CD4-positive, alpha-beta T cell treated with Interleukin-15 for 1 hour (primary cell): ENCODE measurements at regions not wholly inside any gene's neighbourhood (a gene's known extent, or its start where the extent isn't known, plus 50 kb on each side); places are given as distances from the start of the nearest gene placed in this dataset.

Source experiments
- DNase-seq: peaks from one replicate; pipeline ENCODE4 v3.0.0-alpha.2; 2020

DNA sequence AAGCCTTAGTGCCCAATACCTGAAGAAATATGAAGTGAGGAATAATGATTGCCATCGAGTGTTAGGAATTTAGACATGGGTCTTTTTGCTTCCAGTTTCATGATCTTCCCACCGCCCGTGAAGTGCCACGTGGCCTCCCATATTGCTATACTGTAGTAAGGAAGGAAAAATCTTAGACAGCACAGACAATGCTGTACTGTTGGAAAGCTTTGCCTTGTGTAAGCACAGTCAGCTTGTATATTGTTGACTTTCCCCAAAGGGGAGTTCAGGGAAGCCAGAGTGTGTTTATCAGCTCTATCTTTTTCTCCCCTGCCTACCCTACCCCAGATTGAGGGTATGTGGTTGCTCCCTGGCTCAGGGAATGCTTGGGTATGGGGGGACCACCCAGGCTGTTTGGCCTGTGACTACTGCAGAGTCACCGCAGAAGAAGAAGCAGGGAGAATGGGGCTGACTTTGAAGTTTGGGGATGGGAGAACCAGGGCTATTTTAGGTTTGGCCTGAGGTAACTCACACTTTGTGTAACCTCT, 161.8 kb upstream of the MEF2C start:
- no peak for DNase-seq

DNA sequence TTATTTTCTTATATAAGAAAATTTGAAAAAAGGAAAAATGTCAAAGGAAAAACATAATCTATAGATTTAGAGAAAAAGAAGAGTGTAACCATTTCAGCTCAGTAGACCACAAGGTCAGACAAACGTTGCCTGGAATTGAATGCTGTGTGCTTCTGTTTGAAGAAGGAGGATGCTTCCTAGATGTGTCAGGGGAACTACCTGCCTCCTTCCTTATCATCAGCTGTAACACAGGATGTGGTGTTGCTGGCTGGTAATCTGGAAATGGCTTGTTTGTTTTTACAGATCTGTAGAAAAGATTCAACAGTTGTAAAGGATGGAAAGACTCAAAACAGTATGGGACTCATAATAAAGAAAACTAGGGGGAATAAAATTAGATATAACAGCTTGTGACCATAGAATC, 160.7 kb upstream of the MEF2C start:
- no peak for DNase-seq

DNA sequence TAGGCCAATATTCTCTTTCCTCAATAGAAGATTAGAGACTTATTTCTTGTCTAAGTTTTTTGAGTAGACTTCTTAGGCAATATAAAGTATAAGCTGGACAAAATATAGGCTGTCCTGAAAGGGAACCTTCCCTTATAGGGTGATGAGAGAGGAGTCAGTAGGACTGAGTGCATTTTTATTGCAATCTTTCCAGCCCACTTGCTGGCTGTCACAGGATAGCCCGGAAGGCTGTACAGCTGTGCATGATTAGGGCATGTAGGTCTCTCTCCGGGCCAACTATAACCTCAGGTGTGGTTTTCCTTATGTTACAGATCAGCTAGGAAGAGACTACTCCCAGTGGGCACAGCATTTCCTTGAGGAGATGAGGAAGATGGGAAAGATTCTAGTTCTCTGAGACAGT, 159.8 kb upstream of the MEF2C start:
- DNase-seq: no peak

DNA sequence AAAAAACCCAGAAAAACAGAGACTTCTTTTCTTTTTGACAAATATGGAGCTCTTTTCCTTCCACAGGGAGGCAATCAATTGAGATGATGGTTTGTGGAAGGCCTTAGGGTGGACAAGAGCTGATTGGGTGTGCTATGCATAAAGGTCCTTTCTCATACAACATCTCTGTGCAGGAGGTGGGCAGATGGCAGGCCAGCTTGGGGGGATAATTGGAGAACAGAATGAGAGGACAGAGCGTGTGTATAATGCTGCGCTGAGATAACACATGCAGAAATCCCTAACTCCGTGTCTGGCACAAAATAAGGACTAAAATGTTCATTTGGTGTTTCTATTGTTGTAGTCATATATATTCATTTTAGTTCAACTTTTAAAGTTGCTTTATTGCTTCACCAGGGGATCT, 159.0 kb upstream of the MEF2C start:
- DNase-seq: no peak

DNA sequence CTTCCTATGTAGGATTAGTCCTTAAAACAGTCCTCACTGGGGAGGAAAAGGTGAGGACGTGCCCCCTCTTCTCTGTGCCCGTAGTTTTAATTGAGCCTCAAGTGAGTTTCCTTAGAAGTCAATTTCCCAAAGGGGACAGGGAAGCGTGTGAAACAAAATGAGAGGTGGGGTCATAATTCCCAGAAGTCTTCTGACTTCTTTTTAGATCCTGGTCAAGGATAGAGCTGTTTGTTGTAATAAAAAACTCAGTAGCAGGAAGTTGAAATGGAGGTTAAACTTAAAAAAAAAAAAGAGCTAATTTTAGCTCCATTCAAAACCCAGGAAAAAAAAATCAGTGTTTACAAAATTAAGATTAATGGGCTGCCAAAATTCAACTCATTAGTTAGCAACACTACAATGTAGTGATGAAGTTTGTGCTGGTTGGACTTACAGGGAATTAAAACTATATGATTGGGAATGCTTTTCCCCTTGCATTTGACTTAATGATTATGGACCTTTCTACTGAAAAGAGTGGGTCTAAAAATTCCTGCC, 158.3 kb upstream of the MEF2C start:
- DNase-seq: no peak

DNA sequence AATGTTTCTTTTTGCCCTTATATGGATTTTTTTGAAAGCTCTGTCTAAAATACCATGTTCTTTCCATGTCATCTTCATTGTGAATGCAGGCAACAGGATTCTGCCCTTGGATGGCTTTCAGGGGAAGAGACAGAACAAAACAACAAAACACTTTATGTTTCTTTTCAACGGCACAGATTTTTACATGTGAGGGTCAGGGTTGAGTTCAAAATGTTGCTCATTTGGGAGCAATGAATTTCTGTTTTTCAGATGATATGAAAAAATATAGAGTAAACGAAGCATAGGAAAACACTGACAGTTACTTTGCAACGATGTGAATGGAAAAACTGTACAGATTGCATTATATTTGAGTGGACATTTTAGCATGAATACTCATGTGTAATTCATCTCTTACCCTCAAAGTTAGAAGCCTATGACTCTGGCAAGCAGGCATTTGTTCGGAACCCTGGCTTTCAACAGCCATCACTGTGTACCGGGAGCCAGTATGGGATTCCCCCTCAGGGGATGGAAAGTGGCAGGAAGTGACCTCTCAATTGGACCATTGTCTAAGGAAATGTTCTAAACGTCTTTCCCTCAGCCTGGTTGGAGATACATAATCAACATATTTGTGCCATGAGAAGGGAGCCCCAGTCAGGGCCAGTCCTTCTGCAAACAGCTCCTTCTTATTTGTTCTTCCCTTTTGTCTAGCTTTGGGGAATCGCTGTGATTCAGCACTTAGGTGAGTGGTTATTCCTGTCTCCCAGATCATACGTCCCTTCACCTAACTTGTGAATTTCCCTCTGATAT, 153.9 kb upstream of the MEF2C start:
- DNase-seq: no peak

DNA sequence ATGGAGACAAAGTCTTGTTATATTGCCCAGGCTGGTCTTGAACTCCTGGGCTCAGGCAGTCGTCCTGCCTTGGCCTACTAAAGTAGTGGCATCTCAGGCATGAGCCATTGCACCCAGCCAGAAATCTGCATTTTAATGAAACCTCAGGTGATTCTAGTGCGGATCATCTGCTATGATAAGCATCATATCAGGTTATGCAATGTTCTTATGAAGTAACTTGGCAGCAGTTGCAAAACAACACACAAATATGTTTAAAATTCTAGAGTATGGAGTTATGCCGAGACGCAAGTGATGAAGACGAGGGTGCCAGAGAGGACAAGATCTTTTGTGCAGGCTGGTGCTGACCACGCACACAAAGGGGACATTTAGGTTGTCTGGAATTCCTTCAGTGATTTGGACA, 153.2 kb upstream of the MEF2C start:
- DNase-seq: no peak

DNA sequence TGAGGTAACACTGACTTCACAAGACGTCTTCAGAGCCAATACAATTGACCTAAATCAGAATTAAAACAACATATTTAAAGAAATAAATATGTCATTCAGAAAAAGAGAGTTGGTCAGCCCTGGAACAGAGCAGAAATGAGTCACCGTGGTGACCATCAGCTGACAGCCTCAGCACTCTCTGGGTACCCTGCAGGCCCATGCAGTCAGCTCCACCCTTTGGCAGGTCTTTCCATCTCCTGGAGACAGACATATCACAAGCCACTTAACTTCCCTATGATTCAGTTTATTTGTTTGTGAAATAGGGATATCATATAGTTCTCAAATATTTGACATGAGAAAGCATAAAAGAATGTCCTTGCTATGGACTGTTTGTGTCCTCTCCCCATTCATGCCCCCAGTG, 151.6 kb upstream of the MEF2C start:
- no peak for DNase-seq

DNA sequence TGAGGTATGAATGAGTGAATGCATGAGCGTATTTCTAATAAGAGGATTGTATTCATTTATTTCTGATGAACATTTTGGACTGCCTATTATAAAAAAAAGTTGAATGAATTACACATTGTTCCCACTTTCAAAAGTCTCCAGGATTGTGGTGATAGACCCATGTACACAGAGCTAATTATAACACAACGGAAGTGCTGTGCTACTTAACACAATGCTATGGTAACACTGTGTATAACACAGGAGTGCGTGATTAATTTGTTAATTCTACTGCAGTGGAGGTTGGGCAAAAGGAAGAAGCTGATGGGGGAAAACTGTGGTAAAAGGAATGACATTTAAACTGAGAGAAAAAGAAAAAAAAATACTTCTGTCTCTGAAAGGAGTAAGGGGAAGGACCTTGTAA, 147.8 kb upstream of the MEF2C start:
- DNase-seq: no peak

DNA sequence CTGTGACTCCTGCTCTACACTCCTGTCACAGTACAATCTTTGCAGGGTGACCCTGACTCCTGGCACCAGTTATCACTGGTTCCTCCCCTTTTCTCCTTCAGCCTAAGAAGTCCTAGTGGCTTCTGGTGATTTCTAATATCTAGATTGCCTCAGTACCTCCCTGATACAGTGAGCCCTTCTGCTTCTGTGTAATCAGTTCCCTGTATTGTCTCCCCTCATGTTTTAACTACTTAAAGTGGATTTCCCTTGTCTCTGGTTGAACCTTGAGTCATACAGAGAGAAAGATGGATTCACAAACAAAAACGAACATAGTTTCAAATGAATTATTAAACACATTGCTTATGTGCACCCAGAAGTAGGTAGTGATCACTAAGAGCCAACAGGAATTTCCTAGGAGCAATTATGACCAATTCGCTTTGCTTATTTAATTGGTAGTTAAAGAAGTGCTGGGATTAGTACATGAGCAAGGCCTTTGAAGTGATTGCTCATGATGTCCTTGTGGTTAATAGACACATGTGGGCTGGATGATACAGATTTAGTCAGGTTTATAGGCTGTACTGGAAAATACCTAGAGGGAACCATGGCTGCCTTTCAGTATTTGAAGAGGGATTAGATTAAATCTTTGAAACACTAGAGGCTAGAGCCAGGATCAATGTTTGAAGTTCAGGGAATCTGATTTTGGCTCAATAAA, 145.8 kb upstream of the MEF2C start:
- no peak for DNase-seq

DNA sequence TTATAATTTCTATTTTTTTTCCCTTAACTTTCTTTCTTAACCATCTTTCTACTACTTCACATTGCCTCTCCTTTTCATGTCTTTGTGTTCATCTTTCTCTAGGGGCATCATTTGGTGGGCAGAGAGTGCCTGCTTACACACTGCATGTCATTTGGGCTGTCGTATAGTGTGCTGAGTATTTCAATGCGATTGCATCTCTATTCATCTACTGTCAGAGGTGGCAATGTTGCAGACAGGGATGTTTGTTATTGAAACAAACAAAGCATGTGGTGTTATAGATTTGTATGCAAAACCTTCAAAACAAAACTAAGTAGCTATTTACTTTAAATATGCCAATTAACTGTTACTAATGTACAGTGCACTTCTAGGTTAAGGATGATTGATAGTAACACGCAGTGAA, 141.1 kb upstream of the MEF2C start:
- no peak for DNase-seq

DNA sequence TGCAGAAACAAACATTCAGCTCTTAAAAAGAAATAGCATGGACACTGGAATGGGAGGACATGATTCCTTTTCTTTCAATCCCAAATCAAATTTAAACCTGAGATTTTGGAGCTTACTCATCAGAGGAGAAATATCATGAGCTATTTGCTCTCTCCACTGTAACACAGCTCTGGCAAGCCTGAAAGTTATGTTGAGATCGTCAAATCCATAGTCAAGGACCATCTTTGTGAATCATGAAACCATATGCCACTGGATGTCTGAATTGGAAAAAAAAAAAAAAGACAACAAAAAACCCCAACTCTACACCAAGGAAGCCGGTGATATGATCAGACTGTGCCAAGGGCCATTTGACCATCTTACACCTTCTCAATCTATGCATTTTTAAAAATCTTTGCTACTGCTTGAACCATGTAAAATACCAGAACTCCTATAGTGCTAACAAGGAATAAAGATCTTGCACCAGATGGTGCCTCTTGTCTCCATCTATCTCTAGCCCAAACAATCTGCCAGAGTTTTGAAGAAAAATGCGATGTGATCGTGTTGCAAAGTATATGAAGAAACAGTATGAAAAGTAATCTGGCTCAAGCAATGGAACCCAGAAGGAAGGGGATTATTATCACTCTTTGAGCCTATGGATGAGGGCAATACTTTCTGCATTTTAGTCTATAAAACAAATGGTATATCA, 138.1 kb upstream of the MEF2C start:
- DNase-seq: no peak

DNA sequence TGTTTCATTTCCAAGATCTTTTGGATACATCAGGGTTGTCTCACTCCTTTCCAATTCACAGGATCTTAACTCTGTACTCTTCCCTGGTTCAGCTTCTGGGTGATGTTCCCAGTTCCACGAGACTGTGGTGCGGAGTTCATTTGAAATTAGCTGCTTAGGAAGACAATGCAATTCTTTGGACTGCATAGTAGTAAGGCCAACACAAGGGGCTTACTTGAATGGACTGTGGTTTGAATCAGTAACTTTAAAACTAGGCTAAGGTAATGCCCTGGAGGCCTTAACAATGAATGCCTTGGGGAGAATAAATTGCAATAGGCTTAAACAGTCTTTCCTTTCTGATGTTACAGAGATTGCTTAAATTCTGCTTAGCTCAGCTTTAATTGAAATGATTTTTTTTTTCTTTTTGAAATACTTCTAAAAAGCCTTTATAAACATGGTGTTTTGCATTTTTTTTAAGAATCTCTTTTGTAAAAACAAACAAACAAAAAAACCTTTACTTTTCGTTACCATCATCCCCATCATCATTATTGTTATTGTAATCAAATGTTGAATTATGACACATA, 133.8 kb upstream of the MEF2C start:
- DNase-seq: no peak

DNA sequence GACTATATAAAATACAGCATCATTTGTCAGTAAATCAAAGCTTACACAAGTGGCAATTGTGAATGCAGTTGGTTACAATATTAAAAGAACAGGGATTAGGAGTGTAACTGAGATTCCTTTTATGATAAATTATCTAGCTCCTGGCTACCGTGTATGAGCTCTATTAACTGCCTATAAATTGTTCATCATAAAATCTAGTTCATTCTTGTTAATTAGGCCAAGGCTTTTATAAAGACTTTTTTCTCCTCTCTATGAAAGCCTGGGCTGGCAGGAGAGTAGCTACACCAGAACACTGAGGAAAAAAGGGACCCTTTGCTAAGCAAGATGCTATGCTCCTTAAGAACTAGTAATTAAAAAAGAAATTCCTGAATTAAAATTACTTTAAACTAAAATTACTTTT, 132.4 kb upstream of the MEF2C start:
- DNase-seq: no peak

DNA sequence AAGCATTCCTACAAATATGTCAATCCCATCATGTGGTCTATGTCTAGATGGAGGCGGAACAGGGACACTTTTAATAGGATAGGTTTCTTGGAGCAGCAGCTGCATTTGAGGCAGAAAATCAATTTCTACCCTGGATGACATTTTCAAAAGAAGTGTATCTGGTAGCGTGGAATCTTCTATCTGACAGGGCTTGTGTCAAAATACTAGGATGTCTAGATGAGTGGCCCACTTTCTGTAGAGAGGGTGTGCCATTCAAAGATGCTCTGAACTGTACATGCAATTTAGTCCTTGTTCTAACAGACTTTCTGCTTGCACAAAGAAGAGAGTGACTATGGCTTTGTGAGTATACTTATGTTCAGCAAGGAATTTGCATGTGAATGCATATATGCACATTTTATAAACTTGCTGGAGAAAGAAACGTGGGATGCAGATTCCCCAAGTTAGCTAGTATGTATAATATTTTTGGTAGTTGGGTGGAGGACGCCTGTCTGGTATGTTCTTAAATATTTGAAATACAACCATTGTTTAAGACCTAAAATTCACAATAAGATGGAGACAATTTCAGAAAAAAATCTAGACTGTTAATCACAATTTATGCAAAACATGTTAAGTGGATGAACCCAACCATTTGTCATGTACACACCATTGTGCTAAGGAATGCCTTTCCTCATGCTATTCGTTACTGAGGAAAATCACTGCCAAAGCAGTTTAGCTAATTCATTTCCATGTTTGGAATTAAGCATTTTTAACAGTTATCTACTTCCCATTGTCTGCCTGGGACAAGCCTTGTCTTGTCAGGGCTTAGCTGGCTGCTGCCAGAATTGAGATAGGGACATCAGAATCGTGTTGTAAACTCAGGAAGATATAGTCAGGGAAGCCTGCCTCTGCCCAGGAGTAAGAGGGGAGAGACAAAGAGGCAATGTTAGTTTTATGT, 129.1 kb upstream of the MEF2C start:
- no peak for DNase-seq

DNA sequence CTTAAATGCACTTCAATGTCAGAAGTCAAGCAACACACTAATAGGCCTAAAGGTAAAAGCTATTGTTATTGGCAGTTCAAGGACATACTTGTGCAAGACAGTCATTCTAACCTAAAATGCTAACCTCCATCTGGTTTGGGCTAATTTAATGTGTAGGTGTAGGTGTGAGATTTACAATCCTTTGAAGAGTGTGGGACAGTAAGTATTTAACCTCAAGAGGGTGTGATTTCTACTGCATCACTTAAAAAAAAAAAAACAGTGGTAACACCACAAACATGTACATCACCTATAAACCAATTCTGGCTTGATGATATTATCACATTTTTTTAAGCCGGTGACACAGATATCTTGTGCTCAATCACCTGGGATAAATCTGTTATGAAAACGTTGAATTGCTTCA, 127.5 kb upstream of the MEF2C start:
- no peak for DNase-seq

DNA sequence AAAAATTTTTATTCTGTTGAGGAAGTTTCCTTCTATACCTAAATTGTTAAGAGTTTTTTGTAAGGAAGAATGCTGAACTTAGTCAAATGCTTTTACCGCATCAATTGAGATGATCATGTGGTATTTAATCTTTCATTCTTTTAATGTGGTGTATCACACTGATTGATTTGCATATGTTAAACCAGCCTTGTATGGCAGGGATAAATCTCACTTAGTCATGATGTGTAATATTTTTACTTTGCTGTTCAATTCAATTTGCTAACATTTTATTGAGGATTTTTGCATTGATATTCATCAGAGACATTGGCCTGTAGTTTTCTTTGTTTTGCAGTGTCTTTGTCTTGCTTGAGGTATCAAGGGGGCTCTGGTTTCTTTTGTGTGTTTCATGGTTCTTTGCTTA, 125.3 kb upstream of the MEF2C start:
- no peak for DNase-seq

DNA sequence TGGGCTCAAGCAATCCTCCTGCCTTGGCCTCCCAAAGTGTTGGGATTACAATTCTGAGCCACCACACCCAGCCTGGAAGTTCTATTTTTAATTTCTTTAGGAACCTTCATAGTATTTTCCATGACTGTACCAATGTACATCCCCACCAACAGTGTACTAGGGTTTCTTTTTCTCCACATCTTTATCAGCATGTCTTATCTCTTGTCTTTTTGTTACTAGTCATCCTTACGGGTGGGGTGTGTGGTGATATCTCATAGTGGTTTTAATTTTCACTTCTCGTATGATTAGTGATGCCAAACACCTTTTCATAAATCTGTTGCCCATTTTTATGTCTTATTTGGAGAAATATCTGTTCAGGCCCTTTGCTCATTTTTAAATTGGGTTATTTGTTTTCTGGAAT, 123.0 kb upstream of the MEF2C start:
- no peak for DNase-seq

DNA sequence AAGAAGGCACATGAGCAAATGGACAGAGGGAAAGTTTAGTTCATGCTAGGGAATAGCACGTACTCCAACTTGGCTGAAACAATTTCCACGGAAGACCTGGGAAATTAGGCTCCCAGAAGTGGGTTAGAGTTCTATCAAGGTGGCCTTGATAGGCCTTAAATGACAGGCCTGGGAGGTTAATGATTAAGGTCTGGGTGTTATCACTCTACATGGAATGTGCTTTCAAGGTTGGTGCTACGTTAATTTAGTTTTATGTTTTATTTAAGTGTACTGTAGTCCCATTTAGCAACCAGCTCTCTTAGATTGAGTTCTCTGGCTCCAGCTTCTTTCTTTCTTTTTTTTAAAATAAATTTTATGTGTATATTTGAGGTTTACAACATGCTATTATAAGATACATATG, 121.4 kb upstream of the MEF2C start:
- no peak for DNase-seq

DNA sequence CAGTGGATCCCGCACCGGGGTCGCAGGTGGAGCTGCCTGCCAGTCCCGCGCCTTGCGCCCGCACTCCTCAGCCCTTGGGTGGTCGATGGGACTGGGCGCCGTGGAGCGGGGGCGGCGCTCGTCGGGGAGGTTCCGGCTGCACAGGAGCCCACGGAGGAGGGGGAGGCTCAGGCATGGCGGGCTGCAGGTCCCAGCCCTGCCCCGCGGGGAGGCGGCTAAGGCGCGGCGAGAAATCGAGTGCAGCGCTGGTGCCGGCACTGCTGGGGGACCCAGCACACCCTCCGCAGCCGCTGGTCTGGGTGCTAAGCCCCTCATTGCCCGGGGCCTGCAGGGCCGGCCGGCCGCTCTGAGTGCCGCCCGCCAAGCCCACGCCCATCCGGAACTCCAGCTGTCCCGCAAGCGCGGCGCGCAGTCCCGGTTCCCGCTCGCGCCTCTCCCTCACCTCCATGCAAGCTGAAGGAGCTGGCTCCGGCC, 120.6 kb upstream of the MEF2C start:
- no peak for DNase-seq

DNA sequence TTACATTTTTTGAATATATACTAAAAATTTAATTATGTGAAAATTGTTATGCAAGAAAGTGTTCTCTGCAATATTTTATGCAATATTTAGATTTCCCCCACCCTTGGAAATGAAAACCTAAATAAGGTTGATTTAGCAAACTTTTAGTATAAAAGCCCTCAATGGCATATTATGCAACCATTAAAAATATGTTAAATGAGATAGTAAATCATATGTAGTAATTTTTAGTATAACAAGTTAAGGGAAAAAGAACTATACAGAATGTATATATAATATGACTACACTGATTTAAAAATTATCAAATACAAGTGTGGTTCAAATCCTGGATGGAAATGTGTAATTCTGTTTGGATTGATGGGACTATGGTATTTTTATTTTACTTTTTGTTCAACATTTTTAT, 116.9 kb upstream of the MEF2C start:
- DNase-seq: no peak

DNA sequence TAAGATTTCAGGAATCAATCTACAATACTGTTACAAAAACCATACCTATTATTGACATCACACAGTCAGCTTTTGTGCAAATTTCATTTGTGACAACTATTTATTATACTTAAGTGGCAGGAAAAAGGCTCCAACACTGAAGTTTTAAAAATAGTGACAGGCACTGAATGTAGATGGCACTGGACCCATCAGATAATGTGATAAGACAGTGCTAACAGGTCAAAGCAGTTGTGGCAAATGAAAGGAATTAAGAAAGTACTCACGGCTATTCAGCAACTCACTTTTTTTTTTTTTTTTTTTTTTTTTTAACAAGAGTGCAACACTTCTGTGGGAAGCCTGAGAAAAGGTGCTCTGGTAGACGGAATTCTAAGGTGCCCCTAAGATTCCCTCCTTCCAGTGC, 115.0 kb upstream of the MEF2C start:
- DNase-seq: no peak
